ENCODE measurements at regions not wholly inside any gene's neighbourhood (a gene's known extent, or its start where the extent isn't known, plus 50 kb on each side); places are given as distances from the start of the nearest gene placed in this dataset.

DNA sequence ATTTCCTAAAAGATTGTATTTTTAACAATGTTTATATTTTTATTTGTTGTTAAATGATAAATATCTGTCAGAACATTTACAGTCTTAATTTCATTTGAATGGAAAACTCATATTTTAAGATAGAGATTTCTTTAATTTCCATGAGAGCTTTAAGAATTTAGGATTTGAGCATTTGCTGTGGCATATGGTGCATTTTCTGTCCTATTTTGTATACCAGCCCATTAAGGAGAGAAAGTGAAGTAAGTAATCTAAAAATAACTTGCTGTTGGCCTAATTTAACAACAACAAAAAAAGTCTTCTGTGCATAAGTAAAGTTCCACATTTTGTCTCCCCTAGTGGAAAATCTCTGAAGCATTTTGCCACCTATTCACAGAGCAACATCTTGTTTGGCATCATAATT, 190.9 kb upstream of the PPP1R3A start:
- intact Hi-C loops (cut with DNase I): no loop called here
- no peak for DNase-seq
- no peaks in the 10 kb centered on the region for H3K9me3 ChIP-seq (replicated peaks in 1 of 3)
- no peaks in the 10 kb centered on the region for H3K27me3 ChIP-seq
- H3K27ac ChIP-seq: no peak overlapping the region
- no peaks in the 10 kb centered on the region for H3K4me1 ChIP-seq (replicated peaks in 1 of 2)
- TF ChIP-seq POLR2A (IDR thresholded peaks at IDR 0.05): no peak
- TF ChIP-seq, protein P1, sequence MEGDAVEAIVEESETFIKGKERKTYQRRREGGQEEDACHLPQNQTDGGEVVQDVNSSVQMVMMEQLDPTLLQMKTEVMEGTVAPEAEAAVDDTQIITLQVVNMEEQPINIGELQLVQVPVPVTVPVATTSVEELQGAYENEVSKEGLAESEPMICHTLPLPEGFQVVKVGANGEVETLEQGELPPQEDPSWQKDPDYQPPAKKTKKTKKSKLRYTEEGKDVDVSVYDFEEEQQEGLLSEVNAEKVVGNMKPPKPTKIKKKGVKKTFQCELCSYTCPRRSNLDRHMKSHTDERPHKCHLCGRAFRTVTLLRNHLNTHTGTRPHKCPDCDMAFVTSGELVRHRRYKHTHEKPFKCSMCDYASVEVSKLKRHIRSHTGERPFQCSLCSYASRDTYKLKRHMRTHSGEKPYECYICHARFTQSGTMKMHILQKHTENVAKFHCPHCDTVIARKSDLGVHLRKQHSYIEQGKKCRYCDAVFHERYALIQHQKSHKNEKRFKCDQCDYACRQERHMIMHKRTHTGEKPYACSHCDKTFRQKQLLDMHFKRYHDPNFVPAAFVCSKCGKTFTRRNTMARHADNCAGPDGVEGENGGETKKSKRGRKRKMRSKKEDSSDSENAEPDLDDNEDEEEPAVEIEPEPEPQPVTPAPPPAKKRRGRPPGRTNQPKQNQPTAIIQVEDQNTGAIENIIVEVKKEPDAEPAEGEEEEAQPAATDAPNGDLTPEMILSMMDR (IDR thresholded peaks at IDR 0.05): no peak
- H3K4me3 ChIP-seq: no peak overlapping the region
- H3K36me3 ChIP-seq (replicated peaks in 1 of 2): no peaks in the 10 kb centered on the region

DNA sequence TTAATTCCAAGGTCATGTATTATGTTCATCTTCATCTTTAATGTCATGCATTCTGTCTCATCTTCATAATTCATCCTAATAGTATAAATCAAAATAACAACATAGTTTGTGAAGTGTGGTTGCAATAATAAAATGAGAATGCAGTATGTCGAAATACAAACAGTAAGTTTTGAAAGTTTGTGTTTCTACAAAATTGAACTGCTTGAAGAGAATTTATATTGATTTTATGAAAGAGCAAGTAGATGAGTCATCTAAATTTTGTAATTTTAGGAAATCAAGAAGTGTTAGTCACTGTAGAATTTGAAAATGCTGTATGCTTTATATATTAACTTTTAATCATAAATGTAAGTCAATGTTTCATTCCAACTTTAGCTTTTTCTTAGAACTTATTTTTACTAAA, 190.5 kb upstream of the PPP1R3A start:
- TF ChIP-seq, protein P1 (IDR thresholded peaks at IDR 0.05): no peak
- TF ChIP-seq POLR2A (IDR thresholded peaks at IDR 0.05): no peak
- no peak for DNase-seq
- WGBS, 4 donors: 90 to 93% (median 91%) methylated on average over 1 of the region's 1 CpG
- Histone ChIP-seq H3K9me3 (replicated peaks in 1 of 3) (no peaks in the 10 kb centered on the region), H3K4me3 (no peak overlapping the region), H3K27ac (no peak overlapping the region), H3K36me3 (replicated peaks in 1 of 2) (no peaks in the 10 kb centered on the region), H3K27me3 (no peaks in the 10 kb centered on the region), H3K4me1 (replicated peaks in 1 of 2) (no peaks in the 10 kb centered on the region)
- intact Hi-C loops (cut with DNase I): no loop called here

DNA sequence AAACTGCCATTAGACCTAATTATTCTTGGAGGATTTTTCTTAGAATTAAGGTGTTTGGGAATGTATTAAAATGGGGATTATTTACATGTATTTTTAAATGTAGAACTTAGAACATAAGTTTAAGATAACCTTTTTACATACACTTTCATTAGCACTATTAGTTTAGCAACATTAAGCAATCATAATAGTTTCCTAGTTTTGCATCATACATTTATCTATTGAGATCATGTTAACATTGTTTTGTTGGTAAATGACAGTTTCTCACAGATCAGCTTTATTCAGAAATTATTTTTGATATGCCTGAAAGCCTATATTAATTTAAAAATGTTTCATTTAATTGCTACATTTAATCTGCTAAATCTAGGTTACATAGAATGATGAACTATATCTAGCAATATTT, 189.7 kb upstream of the PPP1R3A start:
- Histone ChIP-seq H3K27ac (no peak overlapping the region), H3K27me3 (no peaks in the 10 kb centered on the region), H3K4me3 (no peak overlapping the region), H3K4me1 (replicated peaks in 1 of 2) (no peaks in the 10 kb centered on the region), H3K9me3 (replicated peaks in 1 of 3) (no peaks in the 10 kb centered on the region), H3K36me3 (replicated peaks in 1 of 2) (no peaks in the 10 kb centered on the region)
- DNase-seq: no peak
- intact Hi-C loops (cut with DNase I): no loop called here
- no peak for TF ChIP-seq POLR2A (IDR thresholded peaks at IDR 0.05)
- TF ChIP-seq, protein P1 (IDR thresholded peaks at IDR 0.05): no peak

DNA sequence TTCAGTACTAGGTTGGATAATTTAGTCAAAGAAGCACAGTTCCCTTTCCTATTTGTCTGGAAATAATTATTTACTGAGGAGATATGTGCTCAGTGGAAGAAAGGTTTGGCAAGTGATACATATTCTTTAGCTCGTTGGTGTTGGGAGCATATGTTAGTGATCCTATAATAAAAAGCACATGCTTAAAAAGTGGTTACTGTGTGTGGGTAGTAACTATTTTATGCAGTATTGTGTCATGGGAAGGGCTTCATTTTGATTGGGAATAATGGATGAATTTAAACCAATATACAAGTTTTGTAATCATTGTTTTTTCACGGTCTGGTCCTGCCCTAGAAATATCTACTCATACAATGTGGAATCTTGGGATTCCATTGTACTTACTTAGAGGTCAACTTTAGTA, 188.7 kb upstream of the PPP1R3A start:
- H3K4me3 ChIP-seq: no peak overlapping the region
- H3K27ac ChIP-seq: no peak overlapping the region
- 71 to 85% (median 77%) methylated on average over 2 of the region's 2 CpGs for WGBS, 4 donors
- H3K4me1 ChIP-seq (replicated peaks in 1 of 2): no peaks in the 10 kb centered on the region
- no peaks in the 10 kb centered on the region for H3K36me3 ChIP-seq (replicated peaks in 1 of 2)
- H3K27me3 ChIP-seq: no peaks in the 10 kb centered on the region
- intact Hi-C loops (cut with DNase I): no loop called here
- no peak for TF ChIP-seq POLR2A (IDR thresholded peaks at IDR 0.05)
- TF ChIP-seq, protein P1 (IDR thresholded peaks at IDR 0.05): no peak
- H3K9me3 ChIP-seq (replicated peaks in 1 of 3): no peaks in the 10 kb centered on the region
- DNase-seq: no peak

Data from adrenal gland (tissue), 9 donors.